ENCODE measurements at regions not wholly inside any gene's neighbourhood (a gene's known extent, or its start where the extent isn't known, plus 50 kb on each side); places are given as distances from the start of the nearest gene placed in this dataset.

DNA sequence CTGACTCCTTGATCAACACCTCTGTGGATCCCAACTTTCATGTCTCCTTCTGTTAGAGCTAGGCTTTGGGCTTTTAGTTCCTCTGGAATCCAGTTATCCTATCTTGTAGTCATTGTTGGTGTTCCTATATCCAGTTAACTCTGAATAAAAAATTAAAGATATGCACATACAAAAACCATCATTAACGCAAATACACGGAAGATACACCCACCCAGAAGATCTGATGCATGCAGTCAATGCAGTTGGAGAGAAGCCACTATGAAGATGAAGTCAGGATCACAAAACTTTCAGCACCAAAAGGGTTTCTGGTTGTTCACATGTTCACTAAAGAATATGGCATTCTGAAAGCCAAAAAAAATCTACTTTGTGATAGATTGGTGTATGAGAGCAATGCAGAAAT, 123.6 kb upstream of the LHX8 start:
- no peak overlapping the region for H3K4me3 ChIP-seq (ENCODE audit: low read depth, low read length)
- no peak overlapping the region for H3K27ac ChIP-seq
- no peak for DNase-seq
- TF ChIP-seq, protein P1, sequence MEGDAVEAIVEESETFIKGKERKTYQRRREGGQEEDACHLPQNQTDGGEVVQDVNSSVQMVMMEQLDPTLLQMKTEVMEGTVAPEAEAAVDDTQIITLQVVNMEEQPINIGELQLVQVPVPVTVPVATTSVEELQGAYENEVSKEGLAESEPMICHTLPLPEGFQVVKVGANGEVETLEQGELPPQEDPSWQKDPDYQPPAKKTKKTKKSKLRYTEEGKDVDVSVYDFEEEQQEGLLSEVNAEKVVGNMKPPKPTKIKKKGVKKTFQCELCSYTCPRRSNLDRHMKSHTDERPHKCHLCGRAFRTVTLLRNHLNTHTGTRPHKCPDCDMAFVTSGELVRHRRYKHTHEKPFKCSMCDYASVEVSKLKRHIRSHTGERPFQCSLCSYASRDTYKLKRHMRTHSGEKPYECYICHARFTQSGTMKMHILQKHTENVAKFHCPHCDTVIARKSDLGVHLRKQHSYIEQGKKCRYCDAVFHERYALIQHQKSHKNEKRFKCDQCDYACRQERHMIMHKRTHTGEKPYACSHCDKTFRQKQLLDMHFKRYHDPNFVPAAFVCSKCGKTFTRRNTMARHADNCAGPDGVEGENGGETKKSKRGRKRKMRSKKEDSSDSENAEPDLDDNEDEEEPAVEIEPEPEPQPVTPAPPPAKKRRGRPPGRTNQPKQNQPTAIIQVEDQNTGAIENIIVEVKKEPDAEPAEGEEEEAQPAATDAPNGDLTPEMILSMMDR (IDR thresholded peaks at IDR 0.05; ENCODE audit: low read depth, low read length) = no peak
- no peaks in the 10 kb centered on the region for H3K36me3 ChIP-seq
- H3K9me3 ChIP-seq (ENCODE audit: severe bottlenecking) = no peaks in the 10 kb centered on the region
- H3K27me3 ChIP-seq (ENCODE audit: insufficient read depth, low read depth, severe bottlenecking) = no peaks in the 10 kb centered on the region

DNA sequence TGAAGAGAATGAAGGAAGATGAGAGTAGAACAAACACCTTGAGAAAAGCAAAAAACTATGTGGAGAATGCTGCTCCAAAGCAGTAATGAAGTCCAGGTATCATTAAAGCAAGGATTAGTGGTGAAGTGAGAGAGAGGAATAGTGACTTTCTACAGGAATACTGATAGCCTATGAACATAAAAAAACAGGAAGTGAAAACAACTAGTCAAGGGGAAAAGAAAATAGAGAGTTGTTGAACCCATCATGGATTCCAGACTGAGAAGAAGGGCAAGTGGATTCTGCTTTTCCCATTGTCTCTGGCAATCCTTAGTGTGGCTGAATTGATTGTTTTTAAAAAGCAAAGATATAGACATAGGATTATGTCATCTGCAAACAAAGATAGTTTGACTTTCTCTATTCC, 119.9 kb upstream of the LHX8 start:
- DNase-seq = no peak
- H3K27me3 ChIP-seq (ENCODE audit: insufficient read depth, low read depth, severe bottlenecking) = no peaks in the 10 kb centered on the region
- no peaks in the 10 kb centered on the region for H3K9me3 ChIP-seq (ENCODE audit: severe bottlenecking)
- no peak overlapping the region for H3K27ac ChIP-seq
- H3K4me3 ChIP-seq (ENCODE audit: low read depth, low read length) = no peak overlapping the region
- TF ChIP-seq, protein P1 (IDR thresholded peaks at IDR 0.05; ENCODE audit: low read depth, low read length) = no peak
- H3K36me3 ChIP-seq = no peaks in the 10 kb centered on the region

DNA sequence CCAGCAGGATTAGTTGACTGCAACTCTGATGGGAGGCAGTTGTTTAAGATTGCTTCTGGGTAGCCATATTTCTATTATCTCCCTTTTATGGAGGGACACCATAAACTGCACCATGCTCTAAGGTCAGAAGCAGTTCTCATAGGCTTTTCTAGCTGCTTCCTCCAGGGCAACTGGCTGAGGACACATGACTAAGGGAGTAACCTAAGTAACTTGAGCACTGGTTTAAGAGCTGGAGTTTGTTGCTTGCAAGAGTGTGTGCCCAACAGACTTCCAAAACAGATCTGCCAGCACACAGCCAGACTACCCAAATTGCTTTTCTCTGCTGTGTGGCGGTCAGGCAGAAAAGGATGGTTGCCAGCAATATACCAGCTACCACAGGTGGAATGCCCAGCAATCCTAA, 111.2 kb upstream of the LHX8 start:
- Histone ChIP-seq H3K9me3 (ENCODE audit: severe bottlenecking) (no peaks in the 10 kb centered on the region), H3K36me3 (no peaks in the 10 kb centered on the region), H3K27me3 (ENCODE audit: insufficient read depth, low read depth, severe bottlenecking) (no peaks in the 10 kb centered on the region), H3K4me3 (ENCODE audit: low read depth, low read length) (no peak overlapping the region), H3K27ac (no peak overlapping the region)
- TF ChIP-seq, protein P1 (IDR thresholded peaks at IDR 0.05; ENCODE audit: low read depth, low read length) = no peak
- DNase-seq = no peak

DNA sequence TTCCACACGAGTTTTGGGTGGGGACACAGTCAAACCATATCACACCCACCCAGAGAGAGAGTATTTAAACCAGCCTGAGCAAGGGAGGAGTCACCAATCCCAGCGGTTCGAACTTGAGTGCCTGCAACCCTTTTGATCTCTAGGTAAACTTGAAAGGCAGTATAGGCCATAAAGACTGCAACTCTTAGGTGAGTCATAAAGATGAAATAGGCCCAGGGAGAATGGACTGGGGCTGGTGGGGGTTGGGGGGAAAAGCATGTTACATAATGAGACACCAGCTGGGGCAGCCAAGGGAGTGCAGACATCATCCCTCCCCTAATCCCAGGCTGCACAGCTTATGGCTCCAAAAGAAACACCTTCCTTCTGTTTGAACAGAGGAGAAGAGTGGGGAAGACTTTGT, 99.8 kb upstream of the LHX8 start:
- TF ChIP-seq, protein P1 (IDR thresholded peaks at IDR 0.05; ENCODE audit: low read depth, low read length) = no peak
- 0 out of 2 replicates have a peak overlapping the region, but pooled peaks have one; percentile 22 for H3K27ac ChIP-seq
- peaks cover 2% of the 10 kb centered on the region for H3K9me3 ChIP-seq (ENCODE audit: severe bottlenecking)
- H3K36me3 ChIP-seq = no peaks in the 10 kb centered on the region
- peak; percentile 78 for DNase-seq
- no peaks in the 10 kb centered on the region for H3K27me3 ChIP-seq (ENCODE audit: insufficient read depth, low read depth, severe bottlenecking)
- no peak overlapping the region for H3K4me3 ChIP-seq (ENCODE audit: low read depth, low read length)

DNA sequence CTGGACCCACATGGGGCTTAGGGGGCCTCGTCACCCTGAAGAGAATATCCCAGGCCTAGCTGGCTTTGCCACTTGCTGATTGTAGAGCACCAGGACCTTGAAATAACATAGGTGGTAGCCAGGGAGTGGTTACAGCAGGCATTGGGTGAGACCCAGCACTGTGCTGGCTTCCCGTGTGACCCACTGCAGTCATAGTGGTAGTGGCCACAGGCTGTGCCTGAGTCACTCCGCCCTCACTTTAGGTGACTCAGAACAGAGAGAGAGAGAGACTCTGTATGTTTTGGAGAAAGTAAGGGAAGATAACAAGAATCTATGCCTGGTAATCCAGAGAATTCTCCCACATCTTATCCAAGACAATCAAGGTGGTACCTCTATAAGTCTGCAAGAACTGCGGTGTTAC, 98.7 kb upstream of the LHX8 start:
- Histone ChIP-seq H3K36me3 (no peaks in the 10 kb centered on the region), H3K27me3 (ENCODE audit: insufficient read depth, low read depth, severe bottlenecking) (no peaks in the 10 kb centered on the region), H3K4me3 (ENCODE audit: low read depth, low read length) (no peak overlapping the region), H3K9me3 (ENCODE audit: severe bottlenecking) (peaks cover 10% of the 10 kb centered on the region), H3K27ac (no peak overlapping the region)
- TF ChIP-seq, protein P1 (IDR thresholded peaks at IDR 0.05; ENCODE audit: low read depth, low read length) = no peak
- no peak for DNase-seq

DNA sequence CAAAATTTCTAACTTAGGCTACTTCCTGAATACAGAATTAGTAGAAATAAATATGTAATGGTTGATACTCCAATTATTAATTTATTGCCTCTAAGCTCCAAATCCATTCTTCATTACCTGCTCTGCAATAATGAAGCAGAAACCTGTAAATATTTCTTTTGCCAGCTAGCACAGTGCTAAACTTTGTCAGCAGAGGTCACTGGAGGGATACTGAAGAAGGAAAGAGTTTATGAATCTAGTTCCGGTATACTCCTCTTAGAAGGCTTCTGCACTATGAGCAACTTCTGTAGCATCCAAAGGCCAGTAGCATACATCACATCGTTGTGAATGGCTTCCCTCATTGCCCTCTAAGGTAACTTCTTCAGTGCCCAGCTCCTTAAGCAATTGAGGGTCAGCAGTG, 81.0 kb upstream of the LHX8 start:
- TF ChIP-seq, protein P1 (IDR thresholded peaks at IDR 0.05; ENCODE audit: low read depth, low read length) = peak; percentile 13; the same call in 1 of the 2 replicates
- no peak for DNase-seq

More for the DNA sequence above, 81.0 kb upstream of the LHX8 start:
- no peaks in the 10 kb centered on the region for H3K9me3 ChIP-seq (ENCODE audit: severe bottlenecking)
- no peak overlapping the region for H3K27ac ChIP-seq
- H3K27me3 ChIP-seq (ENCODE audit: insufficient read depth, low read depth, severe bottlenecking) = no peaks in the 10 kb centered on the region
- H3K36me3 ChIP-seq = no peaks in the 10 kb centered on the region
- H3K4me3 ChIP-seq (ENCODE audit: low read depth, low read length) = no peak overlapping the region
